WTC11 (cell line): ENCODE measurements at regions not wholly inside any gene's neighbourhood (a gene's known extent, or its start where the extent isn't known, plus 50 kb on each side); places are given as distances from the start of the nearest gene placed in this dataset.

ENCODE experiments used
- HMGA2 ChIP-seq: fragments of 250-450 bp; sonication (Bioruptor Pico); IDR thresholded peaks from 2 replicates; pipeline ENCODE4 v1.4.0; 2021; ENCODE audit warnings: mild to moderate bottlenecking, moderate library complexity
- NR1H2 ChIP-seq: sonication (generic); formaldehyde crosslinking; IDR thresholded peaks from 2 replicates; pipeline ENCODE4 v1.9.0; 2021; ENCODE audit warnings: mild to moderate bottlenecking, moderate library complexity, missing genetic modification reagents
- NR2C2 ChIP-seq: sonication (generic); formaldehyde crosslinking; IDR thresholded peaks from 2 replicates; pipeline ENCODE4 v1.8.0; 2022; ENCODE audit warnings: mild to moderate bottlenecking, missing genetic modification reagents
- SP1 ChIP-seq: sonication (generic); formaldehyde crosslinking; conservative IDR thresholded peaks from 2 replicates; pipeline ENCODE4 v1.8.1; 2022; ENCODE audit warnings: missing genetic modification reagents
- TF ChIP-seq, protein P1 (sequence below): fragments of 200-600 bp; IDR thresholded peaks from 2 replicates; pipeline ENCODE4 v1.8.0; 2022; ENCODE audit warnings: antibody characterized with exemption
- TF ChIP-seq, protein P2 (sequence below): sonication (generic); formaldehyde crosslinking; IDR thresholded peaks from 2 replicates; pipeline ENCODE4 v1.8.0; 2023; ENCODE audit warnings: mild to moderate bottlenecking, missing genetic modification reagents
- TF ChIP-seq, protein P3 (sequence below): sonication (generic); formaldehyde crosslinking; IDR thresholded peaks from 2 replicates; pipeline ENCODE4 v1.8.1; 2023; ENCODE audit warnings: mild to moderate bottlenecking, missing genetic modification reagents
- TF ChIP-seq, protein P4 (sequence below): fragments of 250-450 bp; sonication (Bioruptor Pico); IDR thresholded peaks from 2 replicates; pipeline ENCODE4 v2.1.2; 2022; ENCODE audit warnings: mild to moderate bottlenecking, moderate library complexity
- TF ChIP-seq, protein P5 (sequence below): sonication (generic); formaldehyde crosslinking; IDR thresholded peaks from 2 replicates; pipeline ENCODE4 v1.8.1; 2023; ENCODE audit warnings: mild to moderate bottlenecking, missing genetic modification reagents
- TF ChIP-seq, protein P6 (sequence below): sonication (generic); formaldehyde crosslinking; IDR thresholded peaks from 2 replicates; pipeline ENCODE4 v1.8.1; 2022; ENCODE audit warnings: mild to moderate bottlenecking, missing genetic modification reagents, moderate library complexity, borderline replicate concordance
- TF ChIP-seq, protein P7 (sequence below): sonication (generic); formaldehyde crosslinking; conservative IDR thresholded peaks from 2 replicates; pipeline ENCODE4 v1.8.1; 2022; ENCODE audit warnings: mild to moderate bottlenecking, missing genetic modification reagents
- TF ChIP-seq, protein P8 (sequence below): sonication (generic); formaldehyde crosslinking; IDR thresholded peaks from 2 replicates; pipeline ENCODE4 v1.8.1; 2023; ENCODE audit warnings: mild to moderate bottlenecking, missing genetic modification reagents, moderate library complexity

DNA sequence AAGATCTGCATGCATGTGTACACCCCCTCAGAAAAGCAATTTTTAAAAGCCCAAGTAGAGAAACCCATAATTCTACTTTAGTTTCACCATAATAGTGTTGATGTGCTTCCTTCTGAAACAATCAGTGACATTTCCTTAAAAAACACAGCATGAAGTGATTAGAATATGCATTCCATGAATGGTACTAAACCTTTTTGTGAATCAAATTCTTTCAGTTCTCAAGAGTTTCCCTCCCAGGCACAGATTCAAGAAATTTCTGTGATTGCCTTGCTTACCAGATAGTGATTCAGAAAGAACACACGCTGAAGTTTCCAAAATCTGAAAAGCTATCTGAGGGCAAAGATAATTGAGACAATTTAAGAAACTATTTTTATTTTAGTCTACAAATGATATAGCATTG lies 136.4 kb upstream of the ADGRL2 start:
- TF ChIP-seq, protein P1, sequence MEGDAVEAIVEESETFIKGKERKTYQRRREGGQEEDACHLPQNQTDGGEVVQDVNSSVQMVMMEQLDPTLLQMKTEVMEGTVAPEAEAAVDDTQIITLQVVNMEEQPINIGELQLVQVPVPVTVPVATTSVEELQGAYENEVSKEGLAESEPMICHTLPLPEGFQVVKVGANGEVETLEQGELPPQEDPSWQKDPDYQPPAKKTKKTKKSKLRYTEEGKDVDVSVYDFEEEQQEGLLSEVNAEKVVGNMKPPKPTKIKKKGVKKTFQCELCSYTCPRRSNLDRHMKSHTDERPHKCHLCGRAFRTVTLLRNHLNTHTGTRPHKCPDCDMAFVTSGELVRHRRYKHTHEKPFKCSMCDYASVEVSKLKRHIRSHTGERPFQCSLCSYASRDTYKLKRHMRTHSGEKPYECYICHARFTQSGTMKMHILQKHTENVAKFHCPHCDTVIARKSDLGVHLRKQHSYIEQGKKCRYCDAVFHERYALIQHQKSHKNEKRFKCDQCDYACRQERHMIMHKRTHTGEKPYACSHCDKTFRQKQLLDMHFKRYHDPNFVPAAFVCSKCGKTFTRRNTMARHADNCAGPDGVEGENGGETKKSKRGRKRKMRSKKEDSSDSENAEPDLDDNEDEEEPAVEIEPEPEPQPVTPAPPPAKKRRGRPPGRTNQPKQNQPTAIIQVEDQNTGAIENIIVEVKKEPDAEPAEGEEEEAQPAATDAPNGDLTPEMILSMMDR, result no peak
- TF ChIP-seq SP1 (CRISPR knock-in tag) (no peak), NR2C2 (no peak), HMGA2 (CRISPR knock-in tag) (no peak), NR1H2 (no peak)
- TF ChIP-seq, protein P2, sequence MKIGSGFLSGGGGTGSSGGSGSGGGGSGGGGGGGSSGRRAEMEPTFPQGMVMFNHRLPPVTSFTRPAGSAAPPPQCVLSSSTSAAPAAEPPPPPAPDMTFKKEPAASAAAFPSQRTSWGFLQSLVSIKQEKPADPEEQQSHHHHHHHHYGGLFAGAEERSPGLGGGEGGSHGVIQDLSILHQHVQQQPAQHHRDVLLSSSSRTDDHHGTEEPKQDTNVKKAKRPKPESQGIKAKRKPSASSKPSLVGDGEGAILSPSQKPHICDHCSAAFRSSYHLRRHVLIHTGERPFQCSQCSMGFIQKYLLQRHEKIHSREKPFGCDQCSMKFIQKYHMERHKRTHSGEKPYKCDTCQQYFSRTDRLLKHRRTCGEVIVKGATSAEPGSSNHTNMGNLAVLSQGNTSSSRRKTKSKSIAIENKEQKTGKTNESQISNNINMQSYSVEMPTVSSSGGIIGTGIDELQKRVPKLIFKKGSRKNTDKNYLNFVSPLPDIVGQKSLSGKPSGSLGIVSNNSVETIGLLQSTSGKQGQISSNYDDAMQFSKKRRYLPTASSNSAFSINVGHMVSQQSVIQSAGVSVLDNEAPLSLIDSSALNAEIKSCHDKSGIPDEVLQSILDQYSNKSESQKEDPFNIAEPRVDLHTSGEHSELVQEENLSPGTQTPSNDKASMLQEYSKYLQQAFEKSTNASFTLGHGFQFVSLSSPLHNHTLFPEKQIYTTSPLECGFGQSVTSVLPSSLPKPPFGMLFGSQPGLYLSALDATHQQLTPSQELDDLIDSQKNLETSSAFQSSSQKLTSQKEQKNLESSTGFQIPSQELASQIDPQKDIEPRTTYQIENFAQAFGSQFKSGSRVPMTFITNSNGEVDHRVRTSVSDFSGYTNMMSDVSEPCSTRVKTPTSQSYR (CRISPR knock-in tag), result no peak
- TF ChIP-seq, protein P3, sequence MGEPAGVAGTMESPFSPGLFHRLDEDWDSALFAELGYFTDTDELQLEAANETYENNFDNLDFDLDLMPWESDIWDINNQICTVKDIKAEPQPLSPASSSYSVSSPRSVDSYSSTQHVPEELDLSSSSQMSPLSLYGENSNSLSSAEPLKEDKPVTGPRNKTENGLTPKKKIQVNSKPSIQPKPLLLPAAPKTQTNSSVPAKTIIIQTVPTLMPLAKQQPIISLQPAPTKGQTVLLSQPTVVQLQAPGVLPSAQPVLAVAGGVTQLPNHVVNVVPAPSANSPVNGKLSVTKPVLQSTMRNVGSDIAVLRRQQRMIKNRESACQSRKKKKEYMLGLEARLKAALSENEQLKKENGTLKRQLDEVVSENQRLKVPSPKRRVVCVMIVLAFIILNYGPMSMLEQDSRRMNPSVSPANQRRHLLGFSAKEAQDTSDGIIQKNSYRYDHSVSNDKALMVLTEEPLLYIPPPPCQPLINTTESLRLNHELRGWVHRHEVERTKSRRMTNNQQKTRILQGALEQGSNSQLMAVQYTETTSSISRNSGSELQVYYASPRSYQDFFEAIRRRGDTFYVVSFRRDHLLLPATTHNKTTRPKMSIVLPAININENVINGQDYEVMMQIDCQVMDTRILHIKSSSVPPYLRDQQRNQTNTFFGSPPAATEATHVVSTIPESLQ (CRISPR knock-in tag), result no peak
- TF ChIP-seq, protein P4, sequence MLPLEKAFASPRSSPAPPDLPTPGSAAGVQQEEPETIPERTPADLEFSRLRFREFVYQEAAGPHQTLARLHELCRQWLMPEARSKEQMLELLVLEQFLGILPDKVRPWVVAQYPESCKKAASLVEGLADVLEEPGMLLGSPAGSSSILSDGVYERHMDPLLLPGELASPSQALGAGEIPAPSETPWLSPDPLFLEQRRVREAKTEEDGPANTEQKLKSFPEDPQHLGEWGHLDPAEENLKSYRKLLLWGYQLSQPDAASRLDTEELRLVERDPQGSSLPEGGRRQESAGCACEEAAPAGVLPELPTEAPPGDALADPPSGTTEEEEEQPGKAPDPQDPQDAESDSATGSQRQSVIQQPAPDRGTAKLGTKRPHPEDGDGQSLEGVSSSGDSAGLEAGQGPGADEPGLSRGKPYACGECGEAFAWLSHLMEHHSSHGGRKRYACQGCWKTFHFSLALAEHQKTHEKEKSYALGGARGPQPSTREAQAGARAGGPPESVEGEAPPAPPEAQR, result no peak
- TF ChIP-seq, protein P5, sequence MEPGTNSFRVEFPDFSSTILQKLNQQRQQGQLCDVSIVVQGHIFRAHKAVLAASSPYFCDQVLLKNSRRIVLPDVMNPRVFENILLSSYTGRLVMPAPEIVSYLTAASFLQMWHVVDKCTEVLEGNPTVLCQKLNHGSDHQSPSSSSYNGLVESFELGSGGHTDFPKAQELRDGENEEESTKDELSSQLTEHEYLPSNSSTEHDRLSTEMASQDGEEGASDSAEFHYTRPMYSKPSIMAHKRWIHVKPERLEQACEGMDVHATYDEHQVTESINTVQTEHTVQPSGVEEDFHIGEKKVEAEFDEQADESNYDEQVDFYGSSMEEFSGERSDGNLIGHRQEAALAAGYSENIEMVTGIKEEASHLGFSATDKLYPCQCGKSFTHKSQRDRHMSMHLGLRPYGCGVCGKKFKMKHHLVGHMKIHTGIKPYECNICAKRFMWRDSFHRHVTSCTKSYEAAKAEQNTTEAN (CRISPR knock-in tag), result no peak
- TF ChIP-seq, protein P6, sequence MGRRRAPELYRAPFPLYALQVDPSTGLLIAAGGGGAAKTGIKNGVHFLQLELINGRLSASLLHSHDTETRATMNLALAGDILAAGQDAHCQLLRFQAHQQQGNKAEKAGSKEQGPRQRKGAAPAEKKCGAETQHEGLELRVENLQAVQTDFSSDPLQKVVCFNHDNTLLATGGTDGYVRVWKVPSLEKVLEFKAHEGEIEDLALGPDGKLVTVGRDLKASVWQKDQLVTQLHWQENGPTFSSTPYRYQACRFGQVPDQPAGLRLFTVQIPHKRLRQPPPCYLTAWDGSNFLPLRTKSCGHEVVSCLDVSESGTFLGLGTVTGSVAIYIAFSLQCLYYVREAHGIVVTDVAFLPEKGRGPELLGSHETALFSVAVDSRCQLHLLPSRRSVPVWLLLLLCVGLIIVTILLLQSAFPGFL, result no peak
- TF ChIP-seq, protein P7, sequence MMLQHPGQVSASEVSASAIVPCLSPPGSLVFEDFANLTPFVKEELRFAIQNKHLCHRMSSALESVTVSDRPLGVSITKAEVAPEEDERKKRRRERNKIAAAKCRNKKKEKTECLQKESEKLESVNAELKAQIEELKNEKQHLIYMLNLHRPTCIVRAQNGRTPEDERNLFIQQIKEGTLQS, result no peak
- TF ChIP-seq, protein P8, sequence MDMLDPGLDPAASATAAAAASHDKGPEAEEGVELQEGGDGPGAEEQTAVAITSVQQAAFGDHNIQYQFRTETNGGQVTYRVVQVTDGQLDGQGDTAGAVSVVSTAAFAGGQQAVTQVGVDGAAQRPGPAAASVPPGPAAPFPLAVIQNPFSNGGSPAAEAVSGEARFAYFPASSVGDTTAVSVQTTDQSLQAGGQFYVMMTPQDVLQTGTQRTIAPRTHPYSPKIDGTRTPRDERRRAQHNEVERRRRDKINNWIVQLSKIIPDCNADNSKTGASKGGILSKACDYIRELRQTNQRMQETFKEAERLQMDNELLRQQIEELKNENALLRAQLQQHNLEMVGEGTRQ (CRISPR knock-in tag), result no peak
